IMR-90 (cell line): ENCODE measurements at regions not wholly inside any gene's neighbourhood (a gene's known extent, or its start where the extent isn't known, plus 50 kb on each side); places are given as distances from the start of the nearest gene placed in this dataset.

ENCODE experiments used
- ATAC-seq: fragments of 200-7000 bp; cut with Tn5 transposase; 2 replicates; pipeline ENCODE4 v1.9.1; 2020; ENCODE audit warnings: low read depth, mild to moderate bottlenecking, moderate library complexity
- BruUV-seq: library from RNA; stranded (reverse); fragments of 400-500 nt; replicated peaks from 2 replicates; lab custom pipeline; 2021; lab: Mats Ljungman, UMichigan
- CTCF ChIA-PET: fragments of 300-600 bp; formaldehyde crosslinking; extraction: SDS; loops from one replicate; lab custom pipeline; 2021; ENCODE audit warnings: antibody characterized with exemption; lab: Yijun Ruan, JAX
- POLR2A ChIA-PET: fragments of 300-600 bp; sonication (Branson Sonifier 250); formaldehyde crosslinking; loops from one replicate; lab custom pipeline; 2022; ENCODE audit warnings: antibody characterized with exemption; ENCODE audit not compliant: unreplicated experiment; lab: Charles Lee
- DNase-seq: peaks from one replicate; pipeline ENCODE4 v3.0.0; 2013
- H2AFZ ChIP-seq: replicated peaks from 2 replicates; pipeline ENCODE3; 2013; ENCODE audit warnings: low read length, mild to moderate bottlenecking; ENCODE audit not compliant: poor library complexity
- H2AK5ac ChIP-seq: 2 replicates; pipeline ENCODE4 v1.6.1; 2013; ENCODE audit warnings: low read depth, low read length, inconsistent platforms
- H2AK9ac ChIP-seq: replicated peaks from 2 replicates; pipeline ENCODE3; 2013; ENCODE audit warnings: mild to moderate bottlenecking, low read depth, low read length, moderate library complexity; ENCODE audit not compliant: poor library complexity
- H2BK120ac ChIP-seq: 2 replicates; pipeline ENCODE4 v1.6.1; 2013; ENCODE audit warnings: low read depth, low read length, inconsistent platforms
- H2BK15ac ChIP-seq: 3 replicates; pipeline ENCODE4 v1.6.1; 2013; ENCODE audit warnings: low read depth, low read length, inconsistent platforms
- H2BK20ac ChIP-seq: 2 replicates; pipeline ENCODE4 v1.6.1; 2013; ENCODE audit warnings: low read depth, mild to moderate bottlenecking, inconsistent platforms, low read length, moderate library complexity
- H2BK5ac ChIP-seq: 2 replicates; pipeline ENCODE4 v1.6.1; 2013; ENCODE audit warnings: mild to moderate bottlenecking, low read depth, low read length, inconsistent platforms; ENCODE audit not compliant: poor library complexity, severe bottlenecking
- H3K14ac ChIP-seq: replicated peaks from 2 replicates; pipeline ENCODE4 v1.6.1; 2013; ENCODE audit warnings: low read depth, low read length, inconsistent platforms
- H3K18ac ChIP-seq: 2 replicates; pipeline ENCODE4 v1.6.1; 2013; ENCODE audit warnings: low read depth, low read length, control low read depth
- H3K23ac ChIP-seq: 2 replicates; pipeline ENCODE4 v1.6.1; 2013; ENCODE audit warnings: low read depth, low read length, inconsistent platforms
- H3K27ac ChIP-seq: 2 replicates; pipeline ENCODE4 v1.5.1; 2013; ENCODE audit warnings: mild to moderate bottlenecking, control low read depth, low read length; ENCODE audit not compliant: insufficient read depth
- H3K27me3 ChIP-seq: 2 replicates; pipeline ENCODE4 v1.6.1; 2013; ENCODE audit warnings: low read length; ENCODE audit not compliant: control insufficient read depth, insufficient read depth
- H3K36me3 ChIP-seq: 2 replicates; pipeline ENCODE4 v1.6.1; 2013; ENCODE audit warnings: low read length, mixed read lengths; ENCODE audit not compliant: control insufficient read depth, insufficient read depth
- H3K4ac ChIP-seq: 2 replicates; pipeline ENCODE4 v1.6.1; 2013; ENCODE audit warnings: low read depth, low read length, inconsistent platforms
- H3K4me1 ChIP-seq: 2 replicates; pipeline ENCODE4 v1.6.1; 2013; ENCODE audit warnings: low read length, mixed read lengths; ENCODE audit not compliant: control insufficient read depth, insufficient read depth
- H3K4me2 ChIP-seq: 2 replicates; pipeline ENCODE4 v1.6.1; 2013; ENCODE audit warnings: low read depth, mild to moderate bottlenecking, control low read depth, low read length, moderate library complexity
- H3K4me3 ChIP-seq: 2 replicates; pipeline ENCODE4 v1.5.1; 2013; ENCODE audit warnings: low read depth, mild to moderate bottlenecking, control low read depth, low read length, moderate library complexity; ENCODE audit not compliant: insufficient read depth
- H3K56ac ChIP-seq: 2 replicates; pipeline ENCODE4 v1.6.1; 2013; ENCODE audit warnings: low read length, inconsistent platforms; ENCODE audit not compliant: insufficient read depth; ENCODE audit errors: extremely low read depth
- H3K79me1 ChIP-seq, 2 experiments: 2 replicates each; pipeline ENCODE4 v1.6.1; 2013; ENCODE audit warnings: low read length in 2 of 2, inconsistent platforms in 1 of 2, low read depth in 1 of 2
- H3K9ac ChIP-seq: 2 replicates; pipeline ENCODE4 v1.6.1; 2013; ENCODE audit warnings: low read depth, low read length, control low read depth
- H3K9me1 ChIP-seq: 2 replicates; pipeline ENCODE4 v1.6.1; 2013; ENCODE audit warnings: low read length, inconsistent platforms; ENCODE audit not compliant: insufficient read depth
- H3K9me3 ChIP-seq: 2 replicates; pipeline ENCODE4 v1.6.1; 2013; ENCODE audit warnings: low read length; ENCODE audit not compliant: control insufficient read depth, insufficient read depth
- H4K20me1 ChIP-seq: 2 replicates; pipeline ENCODE4 v1.6.1; 2013; ENCODE audit warnings: low read length, inconsistent platforms; ENCODE audit not compliant: insufficient read depth
- H4K5ac ChIP-seq: 2 replicates; pipeline ENCODE4 v1.6.1; 2013; ENCODE audit warnings: mild to moderate bottlenecking, low read depth, low read length, control low read depth
- H4K8ac ChIP-seq, 2 experiments: 2 replicates each; pipeline ENCODE4 v1.6.1; 2013; ENCODE audit warnings: low read depth in 2 of 2, low read length in 2 of 2, control low read depth in 1 of 2, inconsistent platforms in 1 of 2
- H4K91ac ChIP-seq: 2 replicates; pipeline ENCODE4 v1.6.1; 2013; ENCODE audit warnings: low read depth, low read length, inconsistent platforms; ENCODE audit not compliant: insufficient read depth
- BHLHE40 ChIP-seq: fragments of 150-350 bp; IDR thresholded peaks from 2 replicates; pipeline ENCODE4 v1.6.1; 2016; ENCODE audit warnings: mild to moderate bottlenecking, low read depth, low read length
- CEBPB ChIP-seq: IDR thresholded peaks from 2 replicates; pipeline ENCODE4 v1.6.1; 2012; ENCODE audit warnings: low read depth, low read length, improper control_type of control experiment
- CHD1 ChIP-seq: IDR thresholded peaks from 2 replicates; pipeline ENCODE4 v1.6.1; 2012; ENCODE audit warnings: low read depth, low read length, improper control_type of control experiment
- CTCF ChIP-seq: conservative IDR thresholded peaks from 2 replicates; pipeline ENCODE4 v1.5.1; 2012; ENCODE audit warnings: mild to moderate bottlenecking, low read depth, low read length, improper control_type of control experiment
- FOS ChIP-seq: fragments of 150-350 bp; IDR thresholded peaks from 2 replicates; pipeline ENCODE4 v1.6.1; 2016; ENCODE audit warnings: low read depth, low read length
- MAFK ChIP-seq: IDR thresholded peaks from 2 replicates; pipeline ENCODE4 v1.6.1; 2012; ENCODE audit warnings: low read depth, low read length, improper control_type of control experiment
- MAZ ChIP-seq: IDR thresholded peaks from 2 replicates; pipeline ENCODE4 v1.6.1; 2012; ENCODE audit warnings: low read depth, mild to moderate bottlenecking, low read length, improper control_type of control experiment, moderate library complexity, borderline replicate concordance
- MXI1 ChIP-seq: IDR thresholded peaks from 2 replicates; pipeline ENCODE4 v1.6.1; 2012; ENCODE audit warnings: low read depth, mild to moderate bottlenecking, low read length, moderate library complexity, borderline replicate concordance
- NFE2L2 ChIP-seq: fragments of 150-350 bp; IDR thresholded peaks from 2 replicates; pipeline ENCODE4 v1.6.1; 2016; ENCODE audit warnings: low read depth, mild to moderate bottlenecking, low read length
- POLR2A ChIP-seq: IDR thresholded peaks from 2 replicates; pipeline ENCODE4 v1.6.1; 2012; ENCODE audit warnings: mild to moderate bottlenecking, low read depth, low read length
- RAD21 ChIP-seq: IDR thresholded peaks from 2 replicates; pipeline ENCODE4 v1.6.1; 2012; ENCODE audit warnings: low read length, improper control_type of control experiment
- RCOR1 ChIP-seq: IDR thresholded peaks from 2 replicates; pipeline ENCODE4 v1.6.1; 2012; ENCODE audit warnings: mild to moderate bottlenecking, low read length, improper control_type of control experiment; ENCODE audit not compliant: insufficient replicate concordance
- RFX5 ChIP-seq: IDR thresholded peaks from 2 replicates; pipeline ENCODE4 v1.8.0; 2012; ENCODE audit warnings: low read depth, mild to moderate bottlenecking, low read length, moderate library complexity
- SMC3 ChIP-seq: fragments of 150-350 bp; IDR thresholded peaks from 2 replicates; pipeline ENCODE4 v1.6.1; 2016; ENCODE audit warnings: low read depth, mild to moderate bottlenecking, antibody characterized with exemption, low read length, moderate library complexity
- WGBS, 2 experiments: methylation state at CpG; one replicate each; pipeline versions ENCODE4 v1.1.5 to v1.1.7; 2013; ENCODE audit warnings: missing lambda C conversion rate in 2 of 2; ENCODE audit not compliant: insufficient read length in 1 of 2; ENCODE audit errors: extremely low coverage in 2 of 2; 5-methylcytosine and 5-hydroxymethylcytosine counted together
- dilution Hi-C: fragments of 300-500 bp; cut with HindIII; formaldehyde crosslinking; loops from one replicate; pipeline ENCODE4 v1.14.3; 2018; ENCODE audit warnings: low sequenced_read_pairs; ENCODE audit not compliant: unreplicated experiment
- in situ Hi-C: fragments of 300-500 bp; cut with MboI; formaldehyde crosslinking; loops from 3 replicates; pipeline ENCODE4 v1.14.3; 2019; ENCODE audit warnings: low sequenced_read_pairs, inconsistent platforms, mixed read lengths
- intact Hi-C: fragments of 100-400 bp; cut with micrococcal nuclease; formaldehyde crosslinking; loops from 2 replicates; pipeline ENCODE4 v1.10.0; 2022
- TF ChIP-seq, protein P1 (sequence below): fragments of 150-350 bp; IDR thresholded peaks from 2 replicates; pipeline ENCODE4 v1.6.1; 2016; ENCODE audit warnings: low read depth, mild to moderate bottlenecking, low read length, moderate library complexity, borderline replicate concordance
- TF ChIP-seq, protein P2 (sequence below): fragments of 150-350 bp; IDR thresholded peaks from 2 replicates; pipeline ENCODE4 v1.6.1; 2017; ENCODE audit warnings: mild to moderate bottlenecking, antibody characterized with exemption, low read length, low read depth

DNA sequence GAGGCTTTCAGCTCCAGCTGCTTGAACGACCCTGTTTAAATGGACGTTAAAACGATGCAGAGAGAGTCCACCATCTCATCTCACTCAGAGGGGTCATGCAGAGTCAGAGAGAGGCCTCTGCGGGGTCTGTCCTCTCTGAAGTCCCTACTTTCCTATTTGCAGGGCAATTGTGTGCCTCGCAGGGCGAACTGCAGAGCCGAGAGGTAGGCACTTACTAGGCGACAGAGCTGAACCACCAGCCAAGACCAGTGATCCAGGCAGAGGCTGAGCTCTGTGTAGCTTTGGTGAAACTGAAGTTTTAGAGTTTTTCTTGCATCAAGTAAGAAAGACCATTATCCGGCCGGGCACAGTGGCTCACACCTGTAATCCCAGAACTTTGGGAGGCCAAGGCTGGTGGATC lies 64.1 kb upstream of the CUX1 start:
- Histone ChIP-seq H3K9me3 (no peaks in the 10 kb centered on the region), H3K4ac (no peak overlapping the region), H3K4me3 (no peak overlapping the region), H2BK20ac (no peak overlapping the region), H4K20me1 (no peaks in the 10 kb centered on the region), H3K36me3 (no peaks in the 10 kb centered on the region), H3K4me2 (no peak overlapping the region), H3K79me1 (no peaks in the 10 kb centered on the region), H3K4me1 (peaks cover under 1% of the 10 kb centered on the region; the same call in 1 of the 2 replicates), H3K27me3 (peaks cover 17% of the 10 kb centered on the region), H3K56ac (no peak overlapping the region), H4K5ac (no peak overlapping the region), H2BK120ac (no peak overlapping the region), H3K9ac (no peak overlapping the region), H2AFZ (no peak overlapping the region), H3K14ac (no peak overlapping the region), H3K9me1 (no peaks in the 10 kb centered on the region), H4K8ac (no peak overlapping the region), H2AK5ac (no peak overlapping the region), H4K91ac (no peak overlapping the region), H3K27ac (no peak overlapping the region), H2AK9ac (no peak overlapping the region), H2BK15ac (no peak overlapping the region), H2BK5ac (no peak overlapping the region), H3K23ac (no peak overlapping the region), H3K18ac (no peak overlapping the region)
- no peak for ATAC-seq
- CTCF ChIA-PET: no interaction called here
- DNase-seq: no peak
- TF ChIP-seq MAZ (no peak), BHLHE40 (no peak), MXI1 (no peak), RCOR1 (no peak), CTCF (no peak), MAFK (no peak), FOS (no peak), RFX5 (no peak), SMC3 (no peak), POLR2A (no peak), RAD21 (no peak), CHD1 (no peak), CEBPB (no peak), NFE2L2 (no peak)
- TF ChIP-seq, protein P1, sequence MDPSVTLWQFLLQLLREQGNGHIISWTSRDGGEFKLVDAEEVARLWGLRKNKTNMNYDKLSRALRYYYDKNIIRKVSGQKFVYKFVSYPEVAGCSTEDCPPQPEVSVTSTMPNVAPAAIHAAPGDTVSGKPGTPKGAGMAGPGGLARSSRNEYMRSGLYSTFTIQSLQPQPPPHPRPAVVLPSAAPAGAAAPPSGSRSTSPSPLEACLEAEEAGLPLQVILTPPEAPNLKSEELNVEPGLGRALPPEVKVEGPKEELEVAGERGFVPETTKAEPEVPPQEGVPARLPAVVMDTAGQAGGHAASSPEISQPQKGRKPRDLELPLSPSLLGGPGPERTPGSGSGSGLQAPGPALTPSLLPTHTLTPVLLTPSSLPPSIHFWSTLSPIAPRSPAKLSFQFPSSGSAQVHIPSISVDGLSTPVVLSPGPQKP: no peak
- TF ChIP-seq, protein P2, sequence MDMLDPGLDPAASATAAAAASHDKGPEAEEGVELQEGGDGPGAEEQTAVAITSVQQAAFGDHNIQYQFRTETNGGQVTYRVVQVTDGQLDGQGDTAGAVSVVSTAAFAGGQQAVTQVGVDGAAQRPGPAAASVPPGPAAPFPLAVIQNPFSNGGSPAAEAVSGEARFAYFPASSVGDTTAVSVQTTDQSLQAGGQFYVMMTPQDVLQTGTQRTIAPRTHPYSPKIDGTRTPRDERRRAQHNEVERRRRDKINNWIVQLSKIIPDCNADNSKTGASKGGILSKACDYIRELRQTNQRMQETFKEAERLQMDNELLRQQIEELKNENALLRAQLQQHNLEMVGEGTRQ: no peak
- BruUV-seq: no TSS peak
- intact Hi-C loops (no loop called here), in situ Hi-C loops (no loop called here), dilution Hi-C loops (no loop called here)
- POLR2A ChIA-PET: no interaction called here
- WGBS, 2 experiments: 80% methylated on average over 2 of the region's 10 CpGs; no CpG with 5 or more reads in 1 of the 2 experiments
